ENCODE measurements at regions not wholly inside any gene's neighbourhood (a gene's known extent, or its start where the extent isn't known, plus 50 kb on each side); places are given as distances from the start of the nearest gene placed in this dataset.

GRCh38 chr12:77608271-77608824 is 222.3 kb upstream of the NAV3 start:
- intact Hi-C loops (cut with DNase I), result no loop called here

DNA sequence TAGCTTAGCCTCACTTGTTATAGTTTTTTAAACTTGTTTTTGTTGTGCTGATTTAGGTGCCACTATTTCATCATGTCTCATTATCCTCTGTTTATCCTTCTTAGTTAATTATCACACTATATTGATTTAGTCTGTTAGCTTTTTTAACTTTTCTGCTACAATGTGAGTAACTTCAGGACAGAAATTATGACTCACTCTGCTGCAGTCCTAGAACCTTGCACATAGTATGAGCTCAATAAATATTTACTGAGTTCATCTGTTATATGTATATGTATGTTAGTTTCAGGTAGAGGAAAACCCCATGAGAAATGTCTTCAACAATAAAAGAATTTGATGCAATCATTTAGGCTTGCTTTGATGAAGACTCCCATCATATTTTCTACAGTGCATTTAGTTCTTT is 224.3 kb upstream of the NAV3 start:
- Histone ChIP-seq H3K27me3 (no peaks in the 10 kb centered on the region), H3K27ac (no peak overlapping the region), H3K9me3 (replicated peaks in 1 of 3) (no peaks in the 10 kb centered on the region), H3K4me3 (no peak overlapping the region), H3K36me3 (replicated peaks in 1 of 2) (no peaks in the 10 kb centered on the region), H3K4me1 (replicated peaks in 1 of 2) (no peaks in the 10 kb centered on the region)
- intact Hi-C loops (cut with DNase I), result no loop called here
- TF ChIP-seq POLR2A (IDR thresholded peaks at IDR 0.05), result no peak
- TF ChIP-seq, protein P1, sequence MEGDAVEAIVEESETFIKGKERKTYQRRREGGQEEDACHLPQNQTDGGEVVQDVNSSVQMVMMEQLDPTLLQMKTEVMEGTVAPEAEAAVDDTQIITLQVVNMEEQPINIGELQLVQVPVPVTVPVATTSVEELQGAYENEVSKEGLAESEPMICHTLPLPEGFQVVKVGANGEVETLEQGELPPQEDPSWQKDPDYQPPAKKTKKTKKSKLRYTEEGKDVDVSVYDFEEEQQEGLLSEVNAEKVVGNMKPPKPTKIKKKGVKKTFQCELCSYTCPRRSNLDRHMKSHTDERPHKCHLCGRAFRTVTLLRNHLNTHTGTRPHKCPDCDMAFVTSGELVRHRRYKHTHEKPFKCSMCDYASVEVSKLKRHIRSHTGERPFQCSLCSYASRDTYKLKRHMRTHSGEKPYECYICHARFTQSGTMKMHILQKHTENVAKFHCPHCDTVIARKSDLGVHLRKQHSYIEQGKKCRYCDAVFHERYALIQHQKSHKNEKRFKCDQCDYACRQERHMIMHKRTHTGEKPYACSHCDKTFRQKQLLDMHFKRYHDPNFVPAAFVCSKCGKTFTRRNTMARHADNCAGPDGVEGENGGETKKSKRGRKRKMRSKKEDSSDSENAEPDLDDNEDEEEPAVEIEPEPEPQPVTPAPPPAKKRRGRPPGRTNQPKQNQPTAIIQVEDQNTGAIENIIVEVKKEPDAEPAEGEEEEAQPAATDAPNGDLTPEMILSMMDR (IDR thresholded peaks at IDR 0.05), result no peak
- DNase-seq, result no peak

More at GRCh38 chr12:77608271-77608824, 222.3 kb upstream of the NAV3 start:
- no peaks in the 10 kb centered on the region for H3K36me3 ChIP-seq (replicated peaks in 1 of 2)
- H3K4me3 ChIP-seq, result no peak overlapping the region
- no peak overlapping the region for H3K27ac ChIP-seq
- no peaks in the 10 kb centered on the region for H3K27me3 ChIP-seq
- H3K4me1 ChIP-seq (replicated peaks in 1 of 2), result no peaks in the 10 kb centered on the region
- DNase-seq, result no peak
- H3K9me3 ChIP-seq (replicated peaks in 1 of 3), result no peaks in the 10 kb centered on the region
- no peak for TF ChIP-seq POLR2A (IDR thresholded peaks at IDR 0.05)
- TF ChIP-seq, protein P1 (IDR thresholded peaks at IDR 0.05), result no peak

DNA sequence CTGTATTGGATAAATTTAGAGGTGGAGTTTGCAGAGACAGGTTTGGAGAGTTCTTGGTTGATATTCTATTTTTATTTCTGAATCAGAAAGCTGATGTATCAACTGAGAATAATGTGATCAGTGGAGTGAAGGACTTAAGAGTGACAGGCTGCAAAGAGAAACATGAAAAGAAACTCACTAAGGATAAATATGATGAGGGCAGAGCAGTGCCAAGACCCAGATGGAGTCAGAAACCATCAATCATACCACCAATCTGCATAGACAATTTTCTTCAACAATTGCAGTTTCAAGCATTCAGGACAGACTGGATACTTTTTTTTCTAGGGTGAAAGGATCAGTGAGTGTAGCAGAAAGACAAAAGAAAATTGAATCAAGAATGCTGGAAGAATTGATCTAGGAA is 226.7 kb upstream of the NAV3 start:
- Histone ChIP-seq H3K27me3 (no peaks in the 10 kb centered on the region), H3K27ac (no peak overlapping the region), H3K4me1 (replicated peaks in 1 of 2) (no peaks in the 10 kb centered on the region), H3K36me3 (replicated peaks in 1 of 2) (no peaks in the 10 kb centered on the region), H3K9me3 (replicated peaks in 1 of 3) (no peaks in the 10 kb centered on the region), H3K4me3 (no peak overlapping the region)
- DNase-seq, result no peak
- intact Hi-C loops (cut with DNase I), result no loop called here
- TF ChIP-seq, protein P1 (IDR thresholded peaks at IDR 0.05), result no peak
- no peak for TF ChIP-seq POLR2A (IDR thresholded peaks at IDR 0.05)

GRCh38 chr12:77601069-77601468 is 229.6 kb upstream of the NAV3 start:
- no peaks in the 10 kb centered on the region for H3K27me3 ChIP-seq
- TF ChIP-seq, protein P1 (IDR thresholded peaks at IDR 0.05), result no peak
- no peak for TF ChIP-seq POLR2A (IDR thresholded peaks at IDR 0.05)
- H3K9me3 ChIP-seq (replicated peaks in 1 of 3), result no peaks in the 10 kb centered on the region
- no peak overlapping the region for H3K27ac ChIP-seq
- 56 to 79% (median 71%) methylated on average over 2 of the region's 2 CpGs for WGBS, 4 donors
- H3K4me1 ChIP-seq (replicated peaks in 1 of 2), result no peaks in the 10 kb centered on the region
- H3K4me3 ChIP-seq, result no peak overlapping the region
- intact Hi-C loops (cut with DNase I), result no loop called here
- H3K36me3 ChIP-seq (replicated peaks in 1 of 2), result no peaks in the 10 kb centered on the region
- no peak for DNase-seq

Measured in adrenal gland (tissue), 9 donors.